H1 (cell line): ENCODE measurements at regions not wholly inside any gene's neighbourhood (a gene's known extent, or its start where the extent isn't known, plus 50 kb on each side); places are given as distances from the start of the nearest gene placed in this dataset.

Experiments
- ATF2 ChIP-seq: IDR thresholded peaks from 2 replicates; pipeline ENCODE4 v1.6.1; 2012; ENCODE audit warnings: low read length, inconsistent platforms
- CREB1 ChIP-seq: IDR thresholded peaks from 2 replicates; pipeline ENCODE4 v1.6.1; 2012; ENCODE audit warnings: inconsistent platforms
- TAF1 ChIP-seq: IDR thresholded peaks from 2 replicates; pipeline ENCODE4 v1.6.1; 2011; ENCODE audit warnings: mild to moderate bottlenecking, low read depth, low read length

- TF ChIP-seq ATF2 (no peak), CREB1 (no peak), TAF1 (no peak)
These were observed 107.4 kb upstream of the PRICKLE2 start (continued) for GRCh38 chr3:64332459-64333350.
